Keratinocyte (primary cell): ENCODE measurements at regions not wholly inside any gene's neighbourhood (a gene's known extent, or its start where the extent isn't known, plus 50 kb on each side); places are given as distances from the start of the nearest gene placed in this dataset.

Source experiments
- EZH2 ChIP-seq: IDR thresholded peaks from one replicate; pipeline ENCODE4 v1.6.1; 2012; ENCODE audit warnings: inconsistent platforms, mild to moderate bottlenecking, low read length, moderate library complexity
- TF ChIP-seq, protein P1 (sequence below), 3 experiments: IDR thresholded peaks in 1 of 3; conservative IDR thresholded peaks in 1 of 3; optimal IDR thresholded peaks in 1 of 3; 2 replicates in 2 of 3; 3 replicates in 1 of 3; pipeline versions ENCODE3 to v1.5.1; 2011; ENCODE audit warnings: low read length in 3 of 3, mild to moderate bottlenecking in 3 of 3, moderate library complexity in 2 of 3, control low read depth in 1 of 3, inconsistent platforms in 1 of 3; ENCODE audit not compliant: insufficient read depth in 2 of 3; ENCODE audit errors: extremely low read depth in 1 of 3

GRCh38 chr21:31555741-31556191 is 103.7 kb upstream of the SOD1 start:
- TF ChIP-seq, protein P1, sequence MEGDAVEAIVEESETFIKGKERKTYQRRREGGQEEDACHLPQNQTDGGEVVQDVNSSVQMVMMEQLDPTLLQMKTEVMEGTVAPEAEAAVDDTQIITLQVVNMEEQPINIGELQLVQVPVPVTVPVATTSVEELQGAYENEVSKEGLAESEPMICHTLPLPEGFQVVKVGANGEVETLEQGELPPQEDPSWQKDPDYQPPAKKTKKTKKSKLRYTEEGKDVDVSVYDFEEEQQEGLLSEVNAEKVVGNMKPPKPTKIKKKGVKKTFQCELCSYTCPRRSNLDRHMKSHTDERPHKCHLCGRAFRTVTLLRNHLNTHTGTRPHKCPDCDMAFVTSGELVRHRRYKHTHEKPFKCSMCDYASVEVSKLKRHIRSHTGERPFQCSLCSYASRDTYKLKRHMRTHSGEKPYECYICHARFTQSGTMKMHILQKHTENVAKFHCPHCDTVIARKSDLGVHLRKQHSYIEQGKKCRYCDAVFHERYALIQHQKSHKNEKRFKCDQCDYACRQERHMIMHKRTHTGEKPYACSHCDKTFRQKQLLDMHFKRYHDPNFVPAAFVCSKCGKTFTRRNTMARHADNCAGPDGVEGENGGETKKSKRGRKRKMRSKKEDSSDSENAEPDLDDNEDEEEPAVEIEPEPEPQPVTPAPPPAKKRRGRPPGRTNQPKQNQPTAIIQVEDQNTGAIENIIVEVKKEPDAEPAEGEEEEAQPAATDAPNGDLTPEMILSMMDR (optimal IDR thresholded peaks at IDR 0.05 in 1 of 3, IDR thresholded peaks at IDR 0.05 in 1 of 3, conservative IDR thresholded peaks at IDR 0.05 in 1 of 3; ENCODE audit: extremely low read depth in 1 of 3, insufficient read depth in 2 of 3, low read length in 3 of 3) = no peak
- TF ChIP-seq EZH2 = no peak
